ENCODE measurements at regions not wholly inside any gene's neighbourhood (a gene's known extent, or its start where the extent isn't known, plus 50 kb on each side); places are given as distances from the start of the nearest gene placed in this dataset.

- no peaks in the 10 kb centered on the region for H3K4me1 ChIP-seq
- no peak for DNase-seq
- H3K4me3 ChIP-seq = no peak overlapping the region
- no peak overlapping the region for H3K27ac ChIP-seq
- TF ChIP-seq CTCF (IDR thresholded peaks at IDR 0.05) (no peak), POLR2A (IDR thresholded peaks at IDR 0.05) (no peak), EP300 (IDR thresholded peaks at IDR 0.05) (no peak), POLR2AphosphoS5 (IDR thresholded peaks at IDR 0.05) (no peak)
- no peaks in the 10 kb centered on the region for H3K27me3 ChIP-seq
- no peaks in the 10 kb centered on the region for H3K36me3 ChIP-seq
- H3K9me3 ChIP-seq = no peaks in the 10 kb centered on the region
- ATAC-seq (ENCODE audit: low FRiP score in 2 of 2) = no peak
Observed at GRCh38 chr18:38032516-38032915, 466.9 kb upstream of the CELF4 start.

DNA sequence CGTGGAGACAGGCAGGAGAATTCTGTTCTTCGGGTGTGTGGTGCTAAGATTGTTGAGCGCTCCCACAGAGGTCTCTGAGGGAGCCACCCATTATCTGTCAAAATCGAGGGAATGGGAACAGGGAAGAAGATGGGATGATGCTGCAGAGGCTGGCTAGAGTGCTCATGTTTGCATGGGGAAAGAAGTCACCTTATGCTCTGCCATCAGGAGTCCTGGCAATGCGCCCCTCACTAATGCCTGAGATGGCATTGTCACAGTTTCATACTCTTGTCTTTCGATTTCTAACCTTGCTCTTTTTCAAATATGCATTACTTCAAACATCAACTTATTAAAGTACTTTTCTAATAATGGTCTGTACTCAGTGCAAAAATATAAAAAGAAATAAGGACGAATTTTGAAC, 463.3 kb upstream of the CELF4 start:
- WGBS, 2 donors = 78 to 87% methylated on average over 7 of the region's 7 CpGs

GRCh38 chr18:38025433-38026038, 459.9 kb upstream of the CELF4 start:
- Histone ChIP-seq H3K9me3 (no peaks in the 10 kb centered on the region), H3K27ac (no peak overlapping the region), H3K36me3 (no peaks in the 10 kb centered on the region), H3K4me1 (no peaks in the 10 kb centered on the region), H3K27me3 (no peaks in the 10 kb centered on the region), H3K4me3 (no peak overlapping the region)
- TF ChIP-seq POLR2AphosphoS5 (IDR thresholded peaks at IDR 0.05) (no peak), CTCF (IDR thresholded peaks at IDR 0.05) (no peak), POLR2A (IDR thresholded peaks at IDR 0.05) (no peak), EP300 (IDR thresholded peaks at IDR 0.05) (no peak)
- 44 to 57% methylated on average over 4 of the region's 4 CpGs for WGBS, 2 donors
- ATAC-seq (ENCODE audit: low FRiP score in 2 of 2) (no peak), DNase-seq (no peak)

More for the DNA sequence above, 463.3 kb upstream of the CELF4 start:
- TF ChIP-seq POLR2AphosphoS5 (IDR thresholded peaks at IDR 0.05) (no peak), POLR2A (IDR thresholded peaks at IDR 0.05) (no peak), CTCF (IDR thresholded peaks at IDR 0.05) (no peak), EP300 (IDR thresholded peaks at IDR 0.05) (no peak)
- Histone ChIP-seq H3K4me3 (no peak overlapping the region), H3K9me3 (no peaks in the 10 kb centered on the region), H3K27ac (no peak overlapping the region), H3K27me3 (no peaks in the 10 kb centered on the region), H3K4me1 (no peaks in the 10 kb centered on the region), H3K36me3 (no peaks in the 10 kb centered on the region)
- ATAC-seq (ENCODE audit: low FRiP score in 2 of 2) (no peak), DNase-seq (no peak)

GRCh38 chr18:38023871-38024270, 458.3 kb upstream of the CELF4 start:
- TF ChIP-seq CTCF (IDR thresholded peaks at IDR 0.05) (no peak), EP300 (IDR thresholded peaks at IDR 0.05) (no peak), POLR2A (IDR thresholded peaks at IDR 0.05) (no peak), POLR2AphosphoS5 (IDR thresholded peaks at IDR 0.05) (no peak)
- no peak overlapping the region for H3K27ac ChIP-seq
- no peak for ATAC-seq (ENCODE audit: low FRiP score in 2 of 2)
- no peaks in the 10 kb centered on the region for H3K9me3 ChIP-seq
- DNase-seq = no peak
- WGBS, 2 donors = 84 to 93% methylated on average over 2 of the region's 2 CpGs
- H3K4me1 ChIP-seq = no peaks in the 10 kb centered on the region
- no peak overlapping the region for H3K4me3 ChIP-seq
- no peaks in the 10 kb centered on the region for H3K36me3 ChIP-seq
- no peaks in the 10 kb centered on the region for H3K27me3 ChIP-seq

DNA sequence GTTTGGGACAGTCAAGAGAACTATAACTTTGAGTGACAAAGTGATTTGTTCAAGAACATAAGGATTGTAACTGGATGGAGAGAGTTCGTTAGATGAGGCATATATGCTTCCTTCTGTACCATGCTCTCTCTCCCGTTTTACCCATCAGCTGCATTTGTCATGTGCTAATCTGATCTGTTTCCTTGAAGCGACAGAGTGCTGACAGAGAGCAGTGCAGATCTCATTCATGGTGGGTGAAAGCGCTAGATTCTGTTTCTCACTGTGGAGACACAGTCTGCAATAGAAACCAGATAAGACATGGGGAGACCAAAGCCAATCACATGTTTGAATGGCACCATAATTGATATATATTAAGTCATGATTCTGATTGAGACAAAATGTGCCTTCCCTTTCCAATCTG, 456.6 kb upstream of the CELF4 start:
- TF ChIP-seq POLR2AphosphoS5 (IDR thresholded peaks at IDR 0.05) = no peak
- ATAC-seq (ENCODE audit: low FRiP score in 2 of 2) (no peak), DNase-seq (no peak)
- Histone ChIP-seq H3K9me3 (no peaks in the 10 kb centered on the region), H3K36me3 (no peaks in the 10 kb centered on the region), H3K27ac (no peak overlapping the region), H3K4me3 (no peak overlapping the region), H3K4me1 (no peaks in the 10 kb centered on the region), H3K27me3 (no peaks in the 10 kb centered on the region)
- 58 to 66% methylated on average over 4 of the region's 4 CpGs for WGBS, 2 donors
